ENCODE measurements at regions not wholly inside any gene's neighbourhood (a gene's known extent, or its start where the extent isn't known, plus 50 kb on each side); places are given as distances from the start of the nearest gene placed in this dataset.
"Not testable (repeated sequence)": the region's sequence is repeated elsewhere in the genome, so short reads cannot be mapped to it uniquely, and the experiment has no call there.

- DNase-seq (ENCODE audit: low read depth in 2 of 2), result peak; percentile 57 to 72
- no peak overlapping the region for H3K4me3 ChIP-seq (replicated peaks in 1 of 2; ENCODE audit: low read depth in 2 of 2, low read length in 2 of 2)
- TF ChIP-seq, protein P1, sequence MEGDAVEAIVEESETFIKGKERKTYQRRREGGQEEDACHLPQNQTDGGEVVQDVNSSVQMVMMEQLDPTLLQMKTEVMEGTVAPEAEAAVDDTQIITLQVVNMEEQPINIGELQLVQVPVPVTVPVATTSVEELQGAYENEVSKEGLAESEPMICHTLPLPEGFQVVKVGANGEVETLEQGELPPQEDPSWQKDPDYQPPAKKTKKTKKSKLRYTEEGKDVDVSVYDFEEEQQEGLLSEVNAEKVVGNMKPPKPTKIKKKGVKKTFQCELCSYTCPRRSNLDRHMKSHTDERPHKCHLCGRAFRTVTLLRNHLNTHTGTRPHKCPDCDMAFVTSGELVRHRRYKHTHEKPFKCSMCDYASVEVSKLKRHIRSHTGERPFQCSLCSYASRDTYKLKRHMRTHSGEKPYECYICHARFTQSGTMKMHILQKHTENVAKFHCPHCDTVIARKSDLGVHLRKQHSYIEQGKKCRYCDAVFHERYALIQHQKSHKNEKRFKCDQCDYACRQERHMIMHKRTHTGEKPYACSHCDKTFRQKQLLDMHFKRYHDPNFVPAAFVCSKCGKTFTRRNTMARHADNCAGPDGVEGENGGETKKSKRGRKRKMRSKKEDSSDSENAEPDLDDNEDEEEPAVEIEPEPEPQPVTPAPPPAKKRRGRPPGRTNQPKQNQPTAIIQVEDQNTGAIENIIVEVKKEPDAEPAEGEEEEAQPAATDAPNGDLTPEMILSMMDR (IDR thresholded peaks at IDR 0.05; ENCODE audit: low read depth, low read length), result no peak
Observed at GRCh38 chr10:52491246-52491995, 177.3 kb downstream of the DKK1 start.

DNA sequence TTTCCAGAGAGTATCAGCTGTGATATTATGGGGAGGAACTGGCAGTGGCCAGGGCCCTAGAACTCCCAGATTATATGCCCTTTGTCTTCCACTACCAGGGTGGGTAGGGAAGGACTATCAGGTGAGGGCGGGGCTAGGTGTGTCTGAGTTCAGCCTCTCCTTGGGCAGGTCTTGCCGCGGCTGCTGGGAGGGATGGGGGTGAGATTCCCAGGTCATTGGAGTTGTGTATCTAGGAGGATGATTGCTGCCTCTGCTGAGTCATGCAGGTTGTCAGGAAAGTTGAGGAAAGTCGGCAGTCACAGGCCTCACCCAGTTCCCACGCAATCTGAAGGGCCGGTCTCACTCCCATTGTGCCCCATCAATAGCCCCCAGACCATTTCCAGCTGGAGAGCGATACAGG, 185.2 kb downstream of the DKK1 start:
- no peak for DNase-seq (ENCODE audit: low read depth in 2 of 2)
- no peak overlapping the region for H3K4me3 ChIP-seq (replicated peaks in 1 of 2; ENCODE audit: low read depth in 2 of 2, low read length in 2 of 2)
- TF ChIP-seq, protein P1 (IDR thresholded peaks at IDR 0.05; ENCODE audit: low read depth, low read length), result no peak

- TF ChIP-seq, protein P1 (IDR thresholded peaks at IDR 0.05; ENCODE audit: low read depth, low read length), result no peak
- no peak overlapping the region for H3K4me3 ChIP-seq (replicated peaks in 1 of 2; ENCODE audit: low read depth in 2 of 2, low read length in 2 of 2)
- no peak for DNase-seq (ENCODE audit: low read depth in 2 of 2)
Observed at GRCh38 chr10:52500476-52500875, 186.4 kb downstream of the DKK1 start.

DNA sequence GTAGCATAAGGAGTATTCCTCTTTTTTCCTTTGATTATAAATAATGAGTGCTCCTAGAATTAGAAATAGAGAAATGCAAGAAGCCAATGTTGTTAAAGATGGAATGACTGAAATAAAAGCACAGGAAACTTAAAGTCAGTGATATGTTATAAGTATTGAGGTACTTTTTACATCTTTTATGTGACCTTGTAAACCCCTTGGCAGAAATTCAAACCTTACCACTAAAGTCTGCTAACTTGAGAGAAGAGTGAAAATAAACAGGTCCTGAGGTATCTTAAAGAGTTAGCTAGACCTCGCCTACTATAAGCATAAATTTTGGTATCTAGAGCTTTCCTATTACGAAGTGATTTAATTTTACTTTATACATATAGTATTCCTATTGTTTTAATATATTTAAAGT, 188.2 kb downstream of the DKK1 start:
- no peak overlapping the region for H3K4me3 ChIP-seq (replicated peaks in 1 of 2; ENCODE audit: low read depth in 2 of 2, low read length in 2 of 2)
- TF ChIP-seq, protein P1 (IDR thresholded peaks at IDR 0.05; ENCODE audit: low read depth, low read length), result no peak

DNA sequence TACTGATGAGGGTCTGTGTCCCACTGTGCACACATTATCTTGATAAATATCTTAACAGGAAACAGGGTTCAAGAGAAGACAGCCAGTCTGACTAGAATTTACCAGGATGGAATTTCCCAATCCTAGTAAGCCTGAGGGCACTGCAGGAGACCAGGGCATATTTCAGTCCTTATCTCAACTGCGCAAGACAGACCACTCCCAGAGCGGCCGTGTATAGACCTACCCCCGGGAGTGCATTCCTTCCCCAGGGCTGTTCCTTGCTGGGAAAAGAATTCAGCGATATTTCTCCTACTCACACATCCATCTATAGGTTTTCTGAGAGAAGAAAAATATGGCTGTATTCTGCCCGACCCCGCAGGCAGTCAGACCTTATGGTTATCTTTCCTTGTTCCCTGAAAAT, 191.3 kb downstream of the DKK1 start:
- DNase-seq (ENCODE audit: low read depth in 2 of 2); H3K4me3 ChIP-seq (replicated peaks in 1 of 2; ENCODE audit: low read depth in 2 of 2, low read length in 2 of 2): not testable (repeated sequence)

More for the DNA sequence above, 188.2 kb downstream of the DKK1 start:
- DNase-seq (ENCODE audit: low read depth in 2 of 2), result no peak

GRCh38 chr10:52514481-52514880, 200.4 kb downstream of the DKK1 start:
- TF ChIP-seq, protein P1 (IDR thresholded peaks at IDR 0.05; ENCODE audit: low read depth, low read length), result no peak
- DNase-seq (ENCODE audit: low read depth in 2 of 2), result no peak
- no peak overlapping the region for H3K4me3 ChIP-seq (replicated peaks in 1 of 2; ENCODE audit: low read depth in 2 of 2, low read length in 2 of 2)

- H3K4me3 ChIP-seq (replicated peaks in 1 of 2; ENCODE audit: low read depth in 2 of 2, low read length in 2 of 2), result no peak overlapping the region
- TF ChIP-seq, protein P1 (IDR thresholded peaks at IDR 0.05; ENCODE audit: low read depth, low read length), result no peak
- DNase-seq (ENCODE audit: low read depth in 2 of 2), result no peak
Observed at GRCh38 chr10:52517012-52517411, 202.9 kb downstream of the DKK1 start.

Data from cardiac fibroblast (primary cell).